Limb (tissue), 2 donors: ENCODE measurements at regions not wholly inside any gene's neighbourhood (a gene's known extent, or its start where the extent isn't known, plus 50 kb on each side); places are given as distances from the start of the nearest gene placed in this dataset.

ENCODE experiments used
- DNase-seq, 2 donors: peaks; one replicate each; pipeline ENCODE4 v3.0.0-alpha.2; 2016; ENCODE audit errors: extremely low spot score in 2 of 2

DNA sequence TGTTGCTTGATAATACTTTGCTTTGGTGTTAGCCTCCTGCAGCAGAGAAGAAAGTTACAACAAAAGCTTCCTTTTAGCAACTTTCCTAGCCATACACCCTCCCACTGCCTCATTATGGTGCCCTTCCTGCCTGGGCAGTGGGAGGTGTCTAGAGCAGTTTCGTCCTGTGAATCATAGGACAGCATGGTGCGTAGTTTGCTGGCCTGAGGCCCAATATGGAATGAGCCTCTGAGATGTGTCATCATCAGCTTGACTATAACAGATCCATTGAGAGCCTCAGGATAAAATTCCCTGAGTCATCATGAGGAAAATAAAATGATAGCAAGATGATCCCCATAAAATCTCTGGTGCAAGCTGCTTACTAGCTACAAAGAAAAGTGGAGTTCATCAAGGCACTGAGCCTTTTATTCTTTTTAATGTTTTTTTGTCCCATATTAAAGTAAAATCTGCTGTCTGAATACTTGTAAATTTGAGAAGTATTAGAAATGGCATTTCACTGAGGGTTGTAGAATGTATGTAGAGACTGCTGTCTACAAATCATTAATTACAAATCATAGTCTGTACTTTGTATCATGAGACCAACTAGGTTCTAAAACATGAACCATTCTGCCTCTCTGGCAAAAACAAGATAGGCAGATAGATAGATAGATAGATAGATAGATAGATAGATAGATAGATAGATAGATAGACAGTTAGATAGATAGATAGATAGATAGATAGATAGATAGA lies 303.0 kb upstream of the PDE4D start:
- no peak for DNase-seq

DNA sequence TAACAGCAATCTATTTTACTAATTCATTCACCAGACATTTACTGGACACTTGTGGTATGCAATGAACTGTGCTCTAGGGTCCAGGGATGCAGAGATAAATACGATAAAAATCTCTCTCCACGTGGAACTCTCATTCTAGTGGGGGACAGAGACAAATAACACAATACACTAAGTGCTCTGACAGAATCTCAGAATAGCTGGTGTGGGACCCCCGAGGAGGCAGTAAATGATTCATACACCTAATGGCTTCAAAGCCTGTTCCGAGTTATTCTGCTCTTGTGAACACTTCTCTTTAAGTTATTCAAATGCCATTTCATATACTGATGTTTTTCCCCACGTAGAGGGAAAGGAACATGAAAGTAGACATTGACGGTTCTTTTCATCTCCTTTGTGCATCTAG lies 302.0 kb upstream of the PDE4D start:
- DNase-seq: no peak

DNA sequence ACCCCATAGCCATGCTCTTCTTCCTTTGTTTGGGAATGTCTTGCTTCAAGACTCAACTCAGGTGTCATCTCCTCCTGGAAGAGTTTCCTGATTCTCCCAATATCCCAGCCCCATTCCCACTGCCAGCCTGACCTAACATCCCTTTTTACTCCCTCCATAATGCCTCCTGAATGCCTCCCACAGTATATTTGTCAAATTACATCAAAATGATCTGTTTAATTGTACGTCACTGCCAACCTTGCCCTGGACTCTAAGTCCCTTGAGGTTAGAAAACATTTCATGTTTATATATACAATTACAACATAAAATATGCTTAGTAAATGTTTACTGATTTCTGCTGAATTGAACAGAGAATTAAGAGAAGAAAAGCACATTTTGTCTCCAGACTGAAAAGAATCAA lies 301.6 kb upstream of the PDE4D start:
- no peak for DNase-seq

DNA sequence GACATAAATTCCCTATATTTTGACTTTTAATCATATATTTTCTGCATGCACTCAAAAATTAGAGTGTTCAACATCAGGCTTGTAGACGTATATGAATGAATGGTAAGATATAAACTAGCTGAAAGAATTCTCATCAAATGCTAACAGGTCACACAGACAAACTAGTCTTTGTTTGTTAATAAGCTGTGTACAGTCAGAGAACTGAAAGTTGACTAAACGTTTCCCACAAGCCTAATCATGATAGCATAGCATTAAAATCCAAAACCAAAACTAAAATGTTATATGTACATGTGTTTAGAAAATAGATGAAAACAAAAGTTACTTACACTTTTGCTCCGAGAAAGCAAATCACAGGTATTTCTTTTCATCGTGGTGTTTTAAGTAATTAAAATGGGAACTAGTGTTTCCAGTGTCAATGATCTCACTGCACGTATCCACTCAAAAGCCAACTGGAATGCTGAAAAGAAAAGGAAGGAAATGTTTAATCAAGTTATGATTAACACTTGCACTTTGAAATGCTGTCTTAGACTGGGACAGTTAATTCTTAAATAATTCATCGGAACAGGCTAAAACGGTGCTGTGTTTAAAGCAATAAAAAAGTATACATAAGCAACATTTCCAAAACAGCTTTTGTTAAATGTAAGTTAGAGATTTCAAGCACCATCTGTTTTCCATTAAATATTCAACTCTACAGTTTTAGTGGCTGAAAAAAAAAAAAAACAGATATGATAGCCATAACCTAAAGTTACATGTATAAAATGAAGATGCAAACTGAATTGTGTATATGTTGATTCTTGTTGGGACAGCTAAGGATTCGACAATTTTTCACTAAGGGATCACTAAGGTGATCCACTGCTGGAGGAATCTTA lies 291.9 kb upstream of the PDE4D start:
- no peak for DNase-seq

DNA sequence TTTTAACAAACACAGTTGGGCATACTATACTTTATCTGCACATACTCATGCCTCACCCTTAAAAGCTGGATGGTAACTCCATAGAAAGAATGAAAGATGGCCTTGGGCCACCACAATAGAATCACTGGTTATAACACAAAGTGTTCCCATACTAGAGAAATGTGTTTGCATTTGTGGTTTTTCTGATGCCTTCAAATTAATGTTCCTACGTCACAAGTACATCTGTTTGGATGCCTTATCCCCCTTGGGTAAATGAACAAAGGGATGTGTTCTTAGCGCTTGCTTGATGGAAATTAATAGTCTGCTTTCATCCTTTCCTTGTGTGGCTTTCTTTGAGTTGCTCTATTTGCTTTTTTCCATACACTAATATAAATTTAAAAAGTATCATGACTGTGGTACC lies 291.1 kb upstream of the PDE4D start:
- DNase-seq: no peak

DNA sequence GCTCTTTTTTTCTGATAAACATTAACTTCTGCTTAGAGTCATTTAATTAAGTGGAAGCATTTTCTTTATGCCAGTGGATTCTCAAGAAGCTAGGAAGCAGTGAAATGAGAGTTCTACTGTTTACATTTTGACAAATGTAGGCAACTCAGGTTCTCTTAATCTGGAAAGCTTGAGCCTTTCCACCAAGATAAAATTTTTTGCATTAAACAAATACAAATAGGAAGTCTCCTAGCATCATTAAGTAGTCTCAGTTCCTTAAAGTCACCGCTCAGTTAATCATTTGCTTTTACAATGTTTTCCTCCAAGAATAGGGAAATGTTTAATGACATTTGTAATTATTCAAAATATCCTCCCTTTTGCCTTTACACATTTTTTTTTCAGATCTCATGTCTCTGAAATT lies 290.4 kb upstream of the PDE4D start:
- no peak for DNase-seq

DNA sequence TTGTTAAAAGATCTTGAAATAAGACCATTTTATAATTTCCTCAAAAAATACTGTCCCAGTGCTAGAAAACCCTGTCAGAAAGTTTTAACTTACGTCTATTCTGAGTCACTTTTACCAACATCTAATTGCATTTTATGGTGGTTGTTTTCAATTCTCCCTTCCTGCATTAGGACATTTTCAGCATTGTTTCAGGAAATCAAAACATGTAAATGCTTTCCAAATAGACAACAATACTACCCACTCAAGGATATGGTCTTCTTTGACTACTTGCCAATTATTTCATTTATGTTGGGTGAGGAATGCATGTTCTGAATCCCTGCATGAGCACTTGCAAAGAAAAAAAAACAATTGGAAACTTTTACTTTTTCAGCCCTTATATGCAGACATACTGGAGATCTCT lies 284.6 kb upstream of the PDE4D start:
- no peak for DNase-seq

DNA sequence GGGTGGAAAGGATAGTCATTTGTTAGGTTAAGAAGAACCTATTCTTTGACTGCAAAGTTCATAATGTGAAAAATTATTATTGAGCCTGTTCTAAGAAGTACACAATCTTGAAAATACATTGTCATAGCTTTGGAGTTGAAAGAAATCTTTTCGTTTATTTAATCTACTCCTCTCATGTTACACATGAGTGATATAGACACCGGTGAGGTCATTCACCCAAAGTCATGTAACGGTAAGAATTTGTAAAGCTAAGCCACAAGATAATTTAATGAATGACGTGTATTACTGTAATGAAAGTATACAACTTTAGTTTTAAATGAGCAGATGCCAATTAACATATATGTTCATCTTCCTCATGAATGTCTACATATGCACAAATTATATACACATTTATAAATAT lies 284.1 kb upstream of the PDE4D start:
- DNase-seq: no peak

DNA sequence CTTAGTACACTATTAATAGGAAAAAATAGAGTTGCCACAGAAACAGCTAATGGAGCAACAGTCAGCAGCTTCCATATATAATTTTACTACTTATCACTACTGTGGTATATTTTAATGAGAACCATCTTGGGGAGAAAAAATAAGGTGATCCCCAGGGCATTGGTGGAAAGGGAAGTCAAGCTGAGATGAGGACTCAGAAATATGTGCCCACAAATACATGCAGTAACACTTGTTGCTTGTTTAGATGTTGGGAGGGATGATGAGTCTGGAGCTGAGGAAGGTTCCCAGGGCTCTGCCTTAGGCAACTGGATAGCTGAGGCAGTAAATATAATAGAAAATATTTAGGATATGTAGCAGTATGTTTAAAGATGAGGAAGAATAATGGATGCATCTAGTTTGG lies 280.1 kb upstream of the PDE4D start:
- no peak for DNase-seq

DNA sequence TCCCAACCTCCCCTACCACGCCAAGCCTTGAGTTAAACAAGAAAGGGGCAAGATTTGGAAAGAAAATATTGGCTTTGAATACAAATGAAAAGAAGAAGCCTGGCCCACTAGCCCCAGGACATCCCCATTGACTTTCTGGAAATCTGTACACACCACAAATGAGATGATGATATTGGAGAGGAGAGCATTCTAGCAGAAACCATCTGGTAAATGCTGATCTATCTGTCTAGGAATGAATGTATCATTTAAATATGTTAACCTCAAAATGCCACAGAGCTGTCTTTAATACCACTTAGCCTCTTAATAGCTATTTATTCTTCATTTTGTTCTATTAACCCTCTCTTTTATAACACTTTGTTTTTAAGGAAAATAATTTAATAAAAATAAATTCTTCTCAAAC lies 270.2 kb upstream of the PDE4D start:
- no peak for DNase-seq

DNA sequence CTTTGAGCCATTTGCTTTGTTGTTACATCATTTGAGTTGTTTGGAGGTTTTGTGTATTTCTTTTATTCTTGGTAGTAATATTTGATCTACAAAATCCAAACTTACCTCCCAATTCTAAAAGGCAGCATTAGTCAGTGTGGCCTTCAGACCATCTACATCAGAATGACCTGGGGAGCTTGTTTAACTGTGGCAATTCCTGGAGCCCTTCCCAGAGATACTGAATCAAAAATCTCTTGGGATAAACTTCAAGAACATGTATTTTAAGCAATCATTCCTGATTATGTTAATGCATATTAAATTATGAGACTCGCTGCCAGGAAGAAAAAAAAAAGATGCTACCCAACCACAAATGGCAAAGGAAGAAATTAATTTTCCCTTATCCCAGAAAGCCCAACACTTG lies 268.9 kb upstream of the PDE4D start:
- no peak for DNase-seq

DNA sequence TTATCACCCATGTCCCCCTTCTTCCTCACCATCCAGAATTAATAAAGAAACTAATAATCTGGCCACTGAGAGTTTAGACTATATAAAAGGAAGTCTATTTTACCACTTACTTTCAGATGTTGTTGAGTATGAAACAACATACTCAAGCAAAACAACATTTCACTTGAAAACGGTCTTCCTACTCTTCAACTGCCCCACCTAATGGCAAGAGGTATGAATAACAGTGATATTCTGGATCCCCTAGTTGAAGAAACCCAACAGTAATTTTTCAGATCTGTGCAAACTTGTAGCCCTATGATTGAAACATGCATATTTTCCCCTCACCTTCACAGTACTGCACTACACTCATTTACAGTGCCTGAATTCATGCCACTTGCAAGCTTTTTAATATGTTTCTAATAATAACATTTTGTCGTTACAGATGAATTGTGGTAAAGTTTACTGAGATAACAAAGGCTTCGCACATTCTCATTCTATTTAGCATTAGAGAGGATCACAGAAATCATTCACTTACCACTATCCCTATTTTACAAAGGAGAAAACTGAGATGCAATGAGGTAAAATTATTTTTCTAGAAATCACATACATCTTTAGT lies 267.9 kb upstream of the PDE4D start:
- no peak for DNase-seq

DNA sequence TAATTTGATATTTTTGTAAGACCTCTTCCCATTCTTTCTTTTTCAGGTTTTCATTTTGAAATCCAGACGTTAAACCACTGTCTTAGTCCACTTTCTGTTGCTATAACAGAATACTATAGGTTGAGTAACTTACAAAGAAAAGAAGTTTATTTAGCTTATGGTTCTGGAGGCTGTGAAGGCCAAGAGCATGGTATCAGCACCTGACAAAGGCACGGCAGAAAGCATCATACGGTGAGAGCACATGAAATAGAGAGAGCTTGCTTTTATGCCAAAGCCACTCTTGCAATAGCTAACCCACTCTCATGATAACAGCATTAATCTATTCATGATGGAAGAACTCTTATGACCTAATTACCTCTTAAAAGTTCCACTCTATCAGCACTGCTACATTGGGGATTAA lies 255.6 kb upstream of the PDE4D start:
- no peak for DNase-seq

DNA sequence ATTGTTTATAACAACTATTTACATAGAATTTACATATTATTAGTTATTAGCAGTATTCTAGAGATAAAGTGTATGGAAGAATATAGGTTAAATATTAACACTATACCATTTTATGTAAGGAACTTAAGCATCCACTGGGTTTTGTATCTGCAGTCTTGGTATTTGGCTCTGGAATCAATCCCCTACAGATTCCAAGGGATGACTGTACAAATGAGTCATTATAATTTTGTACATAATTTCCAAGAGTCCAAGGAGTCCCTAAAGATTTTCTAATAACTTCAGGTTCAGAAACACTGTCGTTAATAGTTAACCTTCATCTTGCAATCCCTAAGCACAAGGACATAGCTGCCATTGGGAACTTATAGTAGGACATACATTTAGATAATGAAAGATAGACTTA lies 254.8 kb upstream of the PDE4D start:
- no peak for DNase-seq

DNA sequence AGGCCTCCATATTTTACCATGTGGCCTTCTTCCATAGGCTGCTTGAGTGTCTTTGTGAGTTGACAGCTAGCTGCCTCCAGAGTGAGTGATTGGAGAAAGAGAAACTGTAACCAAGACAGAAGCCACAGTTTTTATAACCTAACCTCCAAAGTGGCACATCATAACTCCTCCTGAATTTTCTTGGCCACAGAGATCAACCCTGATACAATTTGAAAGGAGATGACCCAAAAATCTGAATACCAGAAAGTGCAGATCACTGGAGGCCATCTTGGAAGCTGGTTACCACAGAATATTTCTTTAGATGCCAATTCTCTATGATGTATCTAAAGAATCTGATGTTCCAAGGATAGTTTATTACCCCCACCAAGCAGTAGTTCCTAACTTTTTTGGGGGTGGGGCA lies 254.3 kb upstream of the PDE4D start:
- no peak for DNase-seq

DNA sequence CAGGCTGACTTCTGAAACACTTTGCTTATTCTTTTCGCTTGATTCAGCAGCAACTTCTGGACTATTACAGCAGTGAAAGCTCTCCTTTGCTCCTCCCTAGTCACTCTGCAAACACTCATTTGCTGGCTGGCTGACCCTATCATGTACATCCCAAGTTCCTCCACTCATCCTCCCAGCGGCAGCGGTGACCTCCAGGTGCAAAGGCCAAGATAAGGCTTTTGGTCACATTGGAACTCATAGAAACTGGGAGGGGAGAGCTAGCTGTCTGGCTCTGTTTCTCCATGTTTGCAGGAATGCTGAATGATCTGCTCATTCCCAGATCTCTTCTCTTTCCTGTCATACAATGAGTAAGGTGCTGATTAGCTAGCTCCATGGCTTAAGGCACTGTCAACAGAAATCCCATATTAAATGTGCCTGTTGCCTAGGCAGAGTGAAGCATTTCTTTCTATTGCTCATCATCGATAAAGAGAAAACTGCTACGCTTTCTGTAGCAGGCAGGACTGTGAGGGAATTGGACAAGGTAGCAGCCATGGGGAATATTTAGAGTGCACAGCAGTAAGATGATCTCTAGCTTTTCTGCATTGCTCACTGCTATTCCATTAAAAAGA lies 250.5 kb upstream of the PDE4D start:
- DNase-seq: peak in 1 of 2 donors; percentile 15

DNA sequence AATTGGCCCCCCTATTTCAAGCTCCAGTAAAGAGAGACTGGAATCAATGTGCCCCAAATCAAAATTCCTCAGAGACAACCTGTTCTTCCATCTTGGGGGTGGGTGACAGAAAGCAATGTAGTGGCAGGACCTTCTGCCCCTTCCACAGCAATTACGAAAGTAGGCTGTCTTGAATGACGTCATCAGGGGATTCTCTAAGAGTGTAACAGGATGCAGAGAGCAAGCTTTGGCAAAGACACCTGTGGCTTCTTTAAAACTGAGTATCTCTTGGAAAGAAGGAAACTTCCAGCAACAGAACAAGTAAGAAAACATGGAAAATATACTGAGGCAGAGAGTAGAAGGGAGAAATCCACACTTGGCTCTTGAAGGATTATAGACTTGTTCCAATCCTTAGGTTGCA lies 247.6 kb upstream of the PDE4D start:
- no peak for DNase-seq

DNA sequence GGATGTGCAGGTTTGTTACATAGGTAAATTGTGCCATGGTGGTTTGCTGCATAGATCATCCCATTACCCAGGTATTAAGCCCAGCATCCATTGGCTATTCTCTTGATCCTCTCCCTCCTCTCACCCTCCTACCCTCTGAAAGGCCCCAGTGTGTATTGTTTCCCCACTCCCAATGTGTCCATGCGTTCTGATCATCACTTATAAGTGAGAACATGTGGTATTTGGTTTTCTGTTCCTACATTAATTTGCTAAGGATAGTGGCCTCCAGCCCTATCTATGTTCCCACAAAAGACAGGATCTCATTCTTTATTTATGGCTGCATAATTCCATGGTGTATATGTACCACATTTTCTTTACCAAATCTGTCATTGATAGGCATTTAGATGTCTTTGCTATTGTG lies 243.3 kb upstream of the PDE4D start:
- no peak for DNase-seq

DNA sequence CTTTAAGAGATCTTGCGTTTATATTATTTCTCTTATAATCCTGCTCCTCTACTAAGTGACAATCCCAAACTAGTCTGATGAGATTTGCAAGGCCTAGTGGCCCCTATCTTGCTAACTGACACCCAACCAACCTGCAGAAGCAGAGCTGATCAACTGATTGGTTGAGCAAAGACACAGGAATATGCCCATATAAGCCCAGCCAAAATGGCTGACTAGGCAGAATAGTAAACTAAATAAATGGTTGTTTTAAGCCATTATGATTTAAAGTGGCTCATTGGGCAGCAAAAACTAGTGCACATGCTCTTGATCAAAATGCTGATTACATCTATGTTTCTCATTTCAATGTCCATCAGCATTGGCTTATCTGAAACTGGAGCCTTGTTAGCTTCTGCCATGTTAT lies 238.0 kb upstream of the PDE4D start:
- DNase-seq: no peak

DNA sequence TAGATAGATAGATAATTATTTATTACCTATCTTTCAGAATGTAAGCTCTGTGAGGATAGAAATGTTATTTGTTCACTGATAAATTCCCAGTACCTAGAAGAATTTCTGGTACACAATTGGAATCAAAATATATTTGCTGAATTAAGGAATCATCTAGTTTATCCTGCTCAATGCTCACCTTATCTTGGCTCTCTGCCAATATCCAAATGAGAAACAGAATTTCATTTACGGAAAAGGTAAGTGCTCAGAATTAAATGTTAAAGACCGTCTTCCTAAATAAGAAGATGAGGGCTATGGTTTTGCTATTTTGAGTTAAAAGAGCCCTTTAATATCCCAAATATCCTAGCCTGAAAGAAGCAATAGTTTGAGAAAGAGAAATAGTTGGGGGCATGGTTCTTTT lies 232.1 kb upstream of the PDE4D start:
- DNase-seq: no peak

DNA sequence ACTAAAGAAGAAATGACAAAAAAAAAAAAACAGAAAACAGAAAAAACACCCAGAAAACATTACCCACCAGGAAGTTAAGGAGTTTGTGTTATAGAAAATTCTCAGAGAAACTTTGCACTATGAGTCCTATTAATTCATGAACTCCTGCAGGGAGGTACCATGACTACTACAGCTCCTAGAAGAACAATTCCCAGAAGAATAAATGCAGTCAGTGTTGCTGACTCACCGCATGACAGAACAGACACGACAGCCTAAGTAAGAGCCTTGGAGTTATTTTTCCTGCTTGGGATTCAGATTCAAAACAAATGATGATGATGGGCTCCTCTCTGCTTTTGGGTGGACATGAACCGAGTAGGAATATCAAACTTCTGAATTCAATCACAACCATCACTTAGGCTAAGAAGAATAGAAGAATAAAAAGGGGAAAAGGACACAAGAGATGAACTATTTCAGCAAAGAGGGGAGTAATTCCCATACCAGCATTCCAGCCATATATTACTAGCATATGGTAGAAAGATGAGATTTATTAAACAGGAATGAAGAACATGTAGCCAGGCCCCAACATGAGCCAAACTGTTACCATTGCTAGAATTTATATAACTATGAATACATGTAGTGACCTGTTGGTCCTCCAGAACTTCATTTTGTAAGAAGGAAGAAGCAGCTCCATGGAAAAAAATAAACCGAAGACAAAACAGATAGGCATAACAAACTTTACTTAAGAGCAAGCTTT lies 209.6 kb upstream of the PDE4D start:
- DNase-seq: no peak

DNA sequence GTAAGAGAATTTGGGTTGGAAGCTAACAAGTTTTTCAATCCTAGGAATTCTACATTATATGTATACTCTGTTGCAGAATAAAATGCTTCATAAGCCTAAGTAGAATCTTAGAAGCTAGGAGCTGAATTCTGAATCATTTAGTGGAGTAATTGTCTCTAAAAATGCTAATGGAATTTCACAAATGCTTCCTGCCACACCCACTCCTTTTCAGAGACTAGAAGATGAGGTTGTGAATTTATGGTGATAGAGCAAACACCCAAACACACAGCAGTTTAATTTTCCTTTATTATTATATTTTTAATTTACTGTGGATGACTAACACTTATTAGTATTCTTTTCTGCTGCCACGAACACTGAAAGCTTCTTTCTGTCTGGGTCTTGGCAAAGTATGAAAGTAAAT lies 208.0 kb upstream of the PDE4D start:
- DNase-seq: no peak
